HCT116 (cell line): ENCODE measurements at regions not wholly inside any gene's neighbourhood (a gene's known extent, or its start where the extent isn't known, plus 50 kb on each side); places are given as distances from the start of the nearest gene placed in this dataset.

Experiments
- ATAC-seq: fragments of 200-7000 bp; cut with Tn5 transposase; 2 replicates; pipeline ENCODE4 v1.9.1; 2020; ENCODE audit warnings: mild to moderate bottlenecking, moderate library complexity
- BruUV-seq: library from RNA; stranded (reverse); fragments of 400-500 nt; replicated peaks from 2 replicates; lab custom pipeline; 2021; lab: Mats Ljungman, UMichigan
- CTCF ChIA-PET: fragments of 300-600 bp; sonication (Branson Sonifier 250); formaldehyde crosslinking; loops from one replicate; lab custom pipeline; 2021; ENCODE audit warnings: antibody characterized with exemption; lab: Charles Lee
- POLR2A ChIA-PET: fragments of 300-600, 350-600 bp; sonication (Branson Sonifier 250); formaldehyde crosslinking; loops from one replicate; lab custom pipeline; 2021; ENCODE audit warnings: antibody characterized with exemption; lab: Charles Lee
- RAD21 ChIA-PET, 2 experiments: fragments of 300-600 bp; sonication (Branson Sonifier 250); formaldehyde crosslinking; loops; one replicate each; lab custom pipeline; 2023; ENCODE audit warnings: low total read pairs in 2 of 2; ENCODE audit not compliant: uncharacterized antibody in 2 of 2, unreplicated experiment in 2 of 2, low non-redundant PET in 1 of 2; lab: Charles Lee
- DNase-seq: peaks from one replicate; pipeline ENCODE4 v3.0.0-alpha.2; 2010; ENCODE audit warnings: low read depth, low spot score
- H2AFZ ChIP-seq: fragments of 200-600 bp; shearing (Covaris generic), sonication (generic); 2 replicates; pipeline ENCODE4 v1.6.1; 2017; ENCODE audit warnings: low read depth, mixed run types, mixed read lengths, antibody characterized with exemption, low read length; ENCODE audit not compliant: poor library complexity, severe bottlenecking
- H3K27ac ChIP-seq: 2 replicates; pipeline ENCODE4 v1.5.1; 2012; ENCODE audit warnings: low read depth, low read length
- H3K27me3 ChIP-seq: fragments of 200-600 bp; sonication (generic); 2 replicates; pipeline ENCODE4 v1.6.1; 2016; ENCODE audit warnings: mixed run types, low read length, mixed read lengths; ENCODE audit not compliant: insufficient read depth
- H3K36me3 ChIP-seq, 2 experiments: fragments of 200-500 bp in 1 of 2; fragments of 200-600 bp in 1 of 2; sonication (Bioruptor generic) in 1 of 2; sonication (generic) in 1 of 2; 2 replicates each; pipeline versions ENCODE4 v1.5.1 to v1.6.1; 2014 to 2016; ENCODE audit warnings: low read length in 2 of 2, inconsistent platforms in 1 of 2, mixed read lengths in 1 of 2, mixed run types in 1 of 2; ENCODE audit not compliant: insufficient read depth in 2 of 2, control insufficient read depth in 1 of 2
- H3K4me1 ChIP-seq, 2 experiments: fragments of 200-600 bp in 1 of 2; sonication (generic) in 1 of 2; 2 replicates each; pipeline versions ENCODE4 v1.5.1 to v1.6.1; 2012 to 2017; ENCODE audit warnings: low read length in 2 of 2, inconsistent platforms in 1 of 2, mild to moderate bottlenecking in 1 of 2, mixed read lengths in 1 of 2, mixed run types in 1 of 2, moderate library complexity in 1 of 2; ENCODE audit not compliant: insufficient read depth in 2 of 2, control insufficient read depth in 1 of 2
- H3K4me2 ChIP-seq: fragments of 200-600 bp; sonication (generic); 2 replicates; pipeline ENCODE4 v1.6.1; 2017; ENCODE audit warnings: mixed run types, low read length, mixed read lengths
- H3K4me3 ChIP-seq, 2 experiments: fragments of 200-600 bp in 1 of 2; sonication (generic) in 1 of 2; replicated peaks in 1 of 2; 2 replicates each; pipeline ENCODE4 v1.5.1; 2011 to 2016; ENCODE audit warnings: low read length in 2 of 2, control low read depth in 1 of 2, low read depth in 1 of 2, mild to moderate bottlenecking in 1 of 2, mixed read lengths in 1 of 2, mixed run types in 1 of 2
- H3K79me2 ChIP-seq: fragments of 200-600 bp; sonication (generic); 2 replicates; pipeline ENCODE4 v1.6.1; 2017; ENCODE audit warnings: mild to moderate bottlenecking, mixed run types, low read length, moderate library complexity, mixed read lengths; ENCODE audit not compliant: insufficient read depth
- H3K9ac ChIP-seq: fragments of 200-600 bp; sonication (generic); 2 replicates; pipeline ENCODE4 v1.6.1; 2016; ENCODE audit warnings: low read length, mixed read lengths
- H3K9me2 ChIP-seq: fragments of 200-600 bp; sonication (generic), shearing (Covaris generic); 2 replicates; pipeline ENCODE4 v1.6.1; 2017; ENCODE audit warnings: mixed run types, mild to moderate bottlenecking, moderate library complexity; ENCODE audit not compliant: insufficient read depth
- H3K9me3 ChIP-seq, 2 experiments: fragments of 200-500 bp in 1 of 2; fragments of 200-600 bp in 1 of 2; sonication (Bioruptor generic) in 1 of 2; sonication (generic) in 1 of 2; 2 replicates each; pipeline ENCODE4 v1.6.1; 2014 to 2017; ENCODE audit warnings: low read length in 2 of 2, mixed read lengths in 2 of 2, inconsistent platforms in 1 of 2, low read depth in 1 of 2, mild to moderate bottlenecking in 1 of 2, mixed run types in 1 of 2, moderate library complexity in 1 of 2; ENCODE audit not compliant: control insufficient read depth in 1 of 2, insufficient read depth in 1 of 2
- H4K20me1 ChIP-seq: fragments of 200-600 bp; sonication (generic), shearing (Covaris generic); 2 replicates; pipeline ENCODE4 v1.6.1; 2017; ENCODE audit warnings: mixed run types, mild to moderate bottlenecking, moderate library complexity; ENCODE audit not compliant: insufficient read depth
- CBX3 ChIP-seq: IDR thresholded peaks from 2 replicates; pipeline ENCODE4 v1.6.1; 2012; ENCODE audit warnings: low read depth
- CEBPB ChIP-seq: IDR thresholded peaks from 2 replicates; pipeline ENCODE4 v1.6.1; 2012; ENCODE audit warnings: low read depth
- EGR1 ChIP-seq: IDR thresholded peaks from 2 replicates; pipeline ENCODE4 v1.6.1; 2012; ENCODE audit warnings: low read depth
- ELF1 ChIP-seq: IDR thresholded peaks from 2 replicates; pipeline ENCODE4 v1.6.1; 2012; ENCODE audit warnings: low read depth, borderline replicate concordance
- EZH2 ChIP-seq: fragments of 200-600 bp; sonication (generic); IDR thresholded peaks from 2 replicates; pipeline ENCODE4 v1.6.1; 2017; ENCODE audit warnings: antibody characterized with exemption, mixed run types
- EZH2phosphoT487 ChIP-seq: fragments of 200-600 bp; IDR thresholded peaks from 2 replicates; pipeline ENCODE4 v1.6.1; 2018; ENCODE audit warnings: antibody characterized with exemption, borderline replicate concordance
- FOSL1 ChIP-seq: IDR thresholded peaks from 2 replicates; pipeline ENCODE4 v1.6.1; 2012; ENCODE audit warnings: low read depth
- POLR2A ChIP-seq: IDR thresholded peaks from 2 replicates; pipeline ENCODE4 v1.7.0; 2011; ENCODE audit warnings: borderline replicate concordance; ENCODE audit not compliant: insufficient read depth, insufficient read length; ENCODE audit errors: extremely low read depth
- POLR2AphosphoS5 ChIP-seq: IDR thresholded peaks from 2 replicates; pipeline ENCODE4 v1.6.1; 2011; ENCODE audit warnings: mild to moderate bottlenecking, low read depth, low read length, moderate library complexity
- RAD21 ChIP-seq: IDR thresholded peaks from 2 replicates; pipeline ENCODE4 v1.6.1; 2012; ENCODE audit warnings: low read depth, mild to moderate bottlenecking
- SIN3A ChIP-seq: IDR thresholded peaks from 2 replicates; pipeline ENCODE4 v1.6.1; 2012; ENCODE audit warnings: low read depth
- TCF7L2 ChIP-seq: IDR thresholded peaks from 2 replicates; pipeline ENCODE4 v1.7.0; 2011; ENCODE audit warnings: borderline replicate concordance, inconsistent platforms; ENCODE audit not compliant: insufficient read depth, insufficient read length; ENCODE audit errors: extremely low read depth
- YY1 ChIP-seq: IDR thresholded peaks from 2 replicates; pipeline ENCODE4 v1.6.1; 2011; ENCODE audit warnings: low read length, low read depth, moderate library complexity, mild to moderate bottlenecking; ENCODE audit not compliant: insufficient replicate concordance; ENCODE audit errors: extremely low read depth
- ZFX ChIP-seq: fragments of 450-650 bp; IDR thresholded peaks from 2 replicates; pipeline ENCODE4 v1.6.1; 2017
- ZNF274 ChIP-seq: fragments of 200-500 bp; sonication (Bioruptor generic); IDR thresholded peaks from 2 replicates; pipeline ENCODE4 v1.6.1; 2014; ENCODE audit warnings: mild to moderate bottlenecking, low read depth, low read length, inconsistent platforms
- intact Hi-C: fragments of 100-400 bp; cut with micrococcal nuclease; formaldehyde crosslinking; loops from 2 replicates; pipeline ENCODE4 v1.10.0; 2022
- TF ChIP-seq, protein P1 (sequence below), 3 experiments: fragments of 200-600 bp in 1 of 3; sonication (generic) in 1 of 3; IDR thresholded peaks in 2 of 3; conservative IDR thresholded peaks in 1 of 3; 2 replicates each; pipeline ENCODE4 v1.5.1; 2012 to 2017; ENCODE audit warnings: low read depth in 2 of 3, low read length in 2 of 3, antibody characterized with exemption in 1 of 3, borderline replicate concordance in 1 of 3, control low read depth in 1 of 3, mild to moderate bottlenecking in 1 of 3, mixed read lengths in 1 of 3, mixed run types in 1 of 3, moderate library complexity in 1 of 3; ENCODE audit not compliant: insufficient read depth in 1 of 3
- TF ChIP-seq, protein P2 (sequence below): IDR thresholded peaks from 2 replicates; pipeline ENCODE4 v1.6.1; 2012
- TF ChIP-seq, protein P3 (sequence below): IDR thresholded peaks from 2 replicates; pipeline ENCODE4 v1.6.1; 2012; ENCODE audit warnings: low read depth

DNA sequence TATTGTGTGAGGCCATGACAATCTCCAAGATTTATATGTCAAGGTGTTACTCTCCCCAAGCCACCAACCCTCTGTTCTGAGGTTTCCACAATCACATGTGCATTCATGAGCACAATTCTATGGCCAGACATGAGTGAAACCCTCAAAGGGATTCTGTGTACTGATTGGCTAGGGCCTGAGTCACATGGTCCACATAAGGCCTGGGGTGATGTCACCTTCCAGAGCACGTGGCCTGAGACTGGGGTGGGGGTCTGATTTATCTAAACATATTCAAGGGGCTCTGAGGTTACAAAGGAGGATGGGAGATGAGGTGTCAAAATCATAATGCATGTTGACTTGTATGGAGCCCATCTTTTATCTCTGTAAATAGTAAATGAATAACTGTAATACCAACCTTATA, 1369.9 kb upstream of the TMEM132C start:
- RAD21 ChIA-PET = no interaction called here
- no TSS peak for BruUV-seq

DNA sequence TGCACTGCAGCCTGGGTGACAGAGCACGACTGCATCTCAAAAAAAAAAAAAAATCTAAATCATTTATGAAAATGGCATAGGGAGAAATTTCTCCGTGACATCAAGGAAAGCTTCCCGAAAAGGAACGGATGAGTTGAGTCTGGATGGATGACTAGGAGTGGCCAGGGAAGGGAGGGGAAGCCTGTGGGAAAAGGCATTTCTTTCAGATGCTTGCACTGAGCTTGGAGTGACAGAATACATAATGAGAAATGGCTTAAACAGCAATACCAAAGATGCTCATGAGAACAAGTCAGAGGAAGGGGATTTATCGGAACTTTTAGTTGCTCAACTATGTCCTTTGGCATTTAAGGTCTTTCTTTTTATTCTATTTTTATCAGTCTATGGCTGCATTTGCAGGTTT, 1369.2 kb upstream of the TMEM132C start:
- POLR2A ChIA-PET = no interaction called here
- RAD21 ChIA-PET = no interaction called here
- H3K4me1 ChIP-seq = no peaks in the 10 kb centered on the region
- H3K4me3 ChIP-seq = no peak overlapping the region
- H2AFZ ChIP-seq = no peak overlapping the region
- H3K9ac ChIP-seq = no peak overlapping the region
- ATAC-seq (no peak), DNase-seq (no peak)
- no peaks in the 10 kb centered on the region for H3K36me3 ChIP-seq
- no peaks in the 10 kb centered on the region for H3K79me2 ChIP-seq
- no peaks in the 10 kb centered on the region for H3K27me3 ChIP-seq
- BruUV-seq = no TSS peak
- H3K9me3 ChIP-seq = no peaks in the 10 kb centered on the region
- no peaks in the 10 kb centered on the region for H4K20me1 ChIP-seq
- no peak overlapping the region for H3K4me2 ChIP-seq
- H3K27ac ChIP-seq = no peak overlapping the region
- CTCF ChIA-PET = interaction anchor here (0.7 kb wide), 1 partner anchor 484 kb away, joined by 3 read pairs; no protein-coding TSS in a partner anchor
- intact Hi-C loops = no loop called here
- no peaks in the 10 kb centered on the region for H3K9me2 ChIP-seq
- TF ChIP-seq POLR2AphosphoS5 (no peak), POLR2A (no peak), FOSL1 (no peak), EGR1 (no peak), ZNF274 (no peak), EZH2phosphoT487 (no peak), YY1 (no peak), SIN3A (no peak), CEBPB (no peak), RAD21 (no peak), ZFX (no peak), ELF1 (no peak)
- TF ChIP-seq, protein P1, sequence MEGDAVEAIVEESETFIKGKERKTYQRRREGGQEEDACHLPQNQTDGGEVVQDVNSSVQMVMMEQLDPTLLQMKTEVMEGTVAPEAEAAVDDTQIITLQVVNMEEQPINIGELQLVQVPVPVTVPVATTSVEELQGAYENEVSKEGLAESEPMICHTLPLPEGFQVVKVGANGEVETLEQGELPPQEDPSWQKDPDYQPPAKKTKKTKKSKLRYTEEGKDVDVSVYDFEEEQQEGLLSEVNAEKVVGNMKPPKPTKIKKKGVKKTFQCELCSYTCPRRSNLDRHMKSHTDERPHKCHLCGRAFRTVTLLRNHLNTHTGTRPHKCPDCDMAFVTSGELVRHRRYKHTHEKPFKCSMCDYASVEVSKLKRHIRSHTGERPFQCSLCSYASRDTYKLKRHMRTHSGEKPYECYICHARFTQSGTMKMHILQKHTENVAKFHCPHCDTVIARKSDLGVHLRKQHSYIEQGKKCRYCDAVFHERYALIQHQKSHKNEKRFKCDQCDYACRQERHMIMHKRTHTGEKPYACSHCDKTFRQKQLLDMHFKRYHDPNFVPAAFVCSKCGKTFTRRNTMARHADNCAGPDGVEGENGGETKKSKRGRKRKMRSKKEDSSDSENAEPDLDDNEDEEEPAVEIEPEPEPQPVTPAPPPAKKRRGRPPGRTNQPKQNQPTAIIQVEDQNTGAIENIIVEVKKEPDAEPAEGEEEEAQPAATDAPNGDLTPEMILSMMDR (IDR thresholded peaks at IDR 0.05 in 2 of 3, conservative IDR thresholded peaks at IDR 0.05 in 1 of 3; ENCODE audit: borderline replicate concordance in 1 of 3, insufficient read depth in 1 of 3, low read depth in 2 of 3, low read length in 2 of 3) = no peak
- TF ChIP-seq, protein P2, sequence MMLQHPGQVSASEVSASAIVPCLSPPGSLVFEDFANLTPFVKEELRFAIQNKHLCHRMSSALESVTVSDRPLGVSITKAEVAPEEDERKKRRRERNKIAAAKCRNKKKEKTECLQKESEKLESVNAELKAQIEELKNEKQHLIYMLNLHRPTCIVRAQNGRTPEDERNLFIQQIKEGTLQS = no peak
- TF ChIP-seq, protein P3, sequence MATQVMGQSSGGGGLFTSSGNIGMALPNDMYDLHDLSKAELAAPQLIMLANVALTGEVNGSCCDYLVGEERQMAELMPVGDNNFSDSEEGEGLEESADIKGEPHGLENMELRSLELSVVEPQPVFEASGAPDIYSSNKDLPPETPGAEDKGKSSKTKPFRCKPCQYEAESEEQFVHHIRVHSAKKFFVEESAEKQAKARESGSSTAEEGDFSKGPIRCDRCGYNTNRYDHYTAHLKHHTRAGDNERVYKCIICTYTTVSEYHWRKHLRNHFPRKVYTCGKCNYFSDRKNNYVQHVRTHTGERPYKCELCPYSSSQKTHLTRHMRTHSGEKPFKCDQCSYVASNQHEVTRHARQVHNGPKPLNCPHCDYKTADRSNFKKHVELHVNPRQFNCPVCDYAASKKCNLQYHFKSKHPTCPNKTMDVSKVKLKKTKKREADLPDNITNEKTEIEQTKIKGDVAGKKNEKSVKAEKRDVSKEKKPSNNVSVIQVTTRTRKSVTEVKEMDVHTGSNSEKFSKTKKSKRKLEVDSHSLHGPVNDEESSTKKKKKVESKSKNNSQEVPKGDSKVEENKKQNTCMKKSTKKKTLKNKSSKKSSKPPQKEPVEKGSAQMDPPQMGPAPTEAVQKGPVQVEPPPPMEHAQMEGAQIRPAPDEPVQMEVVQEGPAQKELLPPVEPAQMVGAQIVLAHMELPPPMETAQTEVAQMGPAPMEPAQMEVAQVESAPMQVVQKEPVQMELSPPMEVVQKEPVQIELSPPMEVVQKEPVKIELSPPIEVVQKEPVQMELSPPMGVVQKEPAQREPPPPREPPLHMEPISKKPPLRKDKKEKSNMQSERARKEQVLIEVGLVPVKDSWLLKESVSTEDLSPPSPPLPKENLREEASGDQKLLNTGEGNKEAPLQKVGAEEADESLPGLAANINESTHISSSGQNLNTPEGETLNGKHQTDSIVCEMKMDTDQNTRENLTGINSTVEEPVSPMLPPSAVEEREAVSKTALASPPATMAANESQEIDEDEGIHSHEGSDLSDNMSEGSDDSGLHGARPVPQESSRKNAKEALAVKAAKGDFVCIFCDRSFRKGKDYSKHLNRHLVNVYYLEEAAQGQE = no peak

More for the DNA sequence above, 1369.9 kb upstream of the TMEM132C start:
- DNase-seq (no peak), ATAC-seq (no peak)
- Histone ChIP-seq H4K20me1 (no peaks in the 10 kb centered on the region), H3K27ac (no peak overlapping the region), H3K27me3 (no peaks in the 10 kb centered on the region), H3K9ac (no peak overlapping the region), H3K36me3 (no peaks in the 10 kb centered on the region), H3K9me2 (no peaks in the 10 kb centered on the region), H3K79me2 (no peaks in the 10 kb centered on the region), H3K4me2 (no peak overlapping the region), H3K4me3 (no peak overlapping the region), H3K4me1 (no peaks in the 10 kb centered on the region), H3K9me3 (no peaks in the 10 kb centered on the region), H2AFZ (no peak overlapping the region)
- POLR2A ChIA-PET = no interaction called here
- CTCF ChIA-PET = no interaction called here
- intact Hi-C loops = no loop called here
- TF ChIP-seq CBX3 (no peak), EZH2 (no peak), TCF7L2 (no peak), YY1 (no peak)
